RWPE2 (cell line): ENCODE measurements at regions not wholly inside any gene's neighbourhood (a gene's known extent, or its start where the extent isn't known, plus 50 kb on each side); places are given as distances from the start of the nearest gene placed in this dataset.

Source experiments
- ATAC-seq: fragments of 200-7000 bp; cut with Tn5 transposase; 3 replicates; pipeline ENCODE4 v1.9.1; 2021; ENCODE audit warnings: low read depth
- DNase-seq: peaks from one replicate; pipeline ENCODE4 v3.0.0-alpha.2; 2020; ENCODE audit warnings: low spot score
- H3K27ac ChIP-seq: fragments of 450-650 bp; 2 replicates; pipeline ENCODE4 v1.5.1; 2017; ENCODE audit warnings: mild to moderate bottlenecking; ENCODE audit not compliant: poor library complexity, severe bottlenecking
- H3K27me3 ChIP-seq: fragments of 250-450 bp; sonication (Bioruptor Pico); 2 replicates; pipeline ENCODE4 v1.5.1; 2021; ENCODE audit warnings: mild to moderate bottlenecking, moderate library complexity; ENCODE audit not compliant: insufficient read depth, poor library complexity, severe bottlenecking
- H3K36me3 ChIP-seq: fragments of 250-450 bp; sonication (Bioruptor Pico); 2 replicates; pipeline ENCODE4 v1.5.1; 2020; ENCODE audit warnings: low read depth, mild to moderate bottlenecking, moderate library complexity
- H3K4me1 ChIP-seq: fragments of 250-450 bp; sonication (Bioruptor Pico); 2 replicates; pipeline ENCODE4 v1.5.1; 2021; ENCODE audit warnings: mild to moderate bottlenecking, moderate library complexity; ENCODE audit not compliant: insufficient read depth, poor library complexity, severe bottlenecking
- H3K4me3 ChIP-seq: fragments of 250-450 bp; sonication (Bioruptor Pico); 2 replicates; pipeline ENCODE4 v1.5.1; 2021; ENCODE audit warnings: mild to moderate bottlenecking, moderate library complexity; ENCODE audit not compliant: severe bottlenecking
- H3K9me3 ChIP-seq: fragments of 250-450 bp; sonication (Bioruptor Pico); 2 replicates; pipeline ENCODE4 v1.5.1; 2021; ENCODE audit warnings: mild to moderate bottlenecking, moderate library complexity; ENCODE audit not compliant: severe bottlenecking
- CTCF ChIP-seq: fragments of 450-650 bp; IDR thresholded peaks from one replicate; pipeline ENCODE4 v1.5.1; 2017; ENCODE audit warnings: mild to moderate bottlenecking, moderate library complexity; ENCODE audit not compliant: poor library complexity, severe bottlenecking

- H3K27me3 ChIP-seq: no peaks in the 10 kb centered on the region
- DNase-seq: no peak
- H3K4me1 ChIP-seq: no peaks in the 10 kb centered on the region
- H3K27ac ChIP-seq: no peak overlapping the region
- no peaks in the 10 kb centered on the region for H3K36me3 ChIP-seq
- ATAC-seq: no peak
- TF ChIP-seq CTCF: no peak
- no peak overlapping the region for H3K4me3 ChIP-seq
- H3K9me3 ChIP-seq: no peaks in the 10 kb centered on the region
Observed at GRCh38 chr4:125952631-125953030, 637.9 kb downstream of the FAT4 start.

GRCh38 chr4:125956276-125956675, 641.5 kb downstream of the FAT4 start:
- H3K4me1 ChIP-seq: no peaks in the 10 kb centered on the region
- H3K27ac ChIP-seq: no peak overlapping the region
- H3K9me3 ChIP-seq: no peaks in the 10 kb centered on the region
- TF ChIP-seq CTCF: no peak
- DNase-seq (no peak), ATAC-seq (no peak)
- no peak overlapping the region for H3K4me3 ChIP-seq
- no peaks in the 10 kb centered on the region for H3K36me3 ChIP-seq
- H3K27me3 ChIP-seq: no peaks in the 10 kb centered on the region

- H3K27ac ChIP-seq: no peak overlapping the region
- no peak for TF ChIP-seq CTCF
- no peaks in the 10 kb centered on the region for H3K36me3 ChIP-seq
- H3K9me3 ChIP-seq: no peaks in the 10 kb centered on the region
- DNase-seq (no peak), ATAC-seq (no peak)
- no peaks in the 10 kb centered on the region for H3K4me1 ChIP-seq
- H3K4me3 ChIP-seq: no peak overlapping the region
- H3K27me3 ChIP-seq: no peaks in the 10 kb centered on the region
Observed at GRCh38 chr4:125958519-125958918, 643.8 kb downstream of the FAT4 start.

GRCh38 chr4:125961626-125962025, 646.9 kb downstream of the FAT4 start:
- Histone ChIP-seq H3K27ac (no peak overlapping the region), H3K9me3 (no peaks in the 10 kb centered on the region), H3K4me1 (no peaks in the 10 kb centered on the region), H3K4me3 (no peak overlapping the region), H3K36me3 (no peaks in the 10 kb centered on the region), H3K27me3 (no peaks in the 10 kb centered on the region)
- DNase-seq (peak; percentile 18), ATAC-seq (no peak)
- no peak for TF ChIP-seq CTCF

- no peak for ATAC-seq
- Histone ChIP-seq H3K27me3 (no peaks in the 10 kb centered on the region), H3K36me3 (no peaks in the 10 kb centered on the region), H3K9me3 (no peaks in the 10 kb centered on the region), H3K4me1 (no peaks in the 10 kb centered on the region), H3K4me3 (no peak overlapping the region), H3K27ac (no peak overlapping the region)
- DNase-seq: no peak
- TF ChIP-seq CTCF: no peak
Observed at GRCh38 chr4:125975861-125976397, 661.2 kb downstream of the FAT4 start.
